ENCODE measurements at regions not wholly inside any gene's neighbourhood (a gene's known extent, or its start where the extent isn't known, plus 50 kb on each side); places are given as distances from the start of the nearest gene placed in this dataset.

GRCh38 chr2:105494683-105495425 is 96.0 kb upstream of the FHL2 start:
- H3K9me3 ChIP-seq (ENCODE audit: control insufficient read depth in 4 of 4, low read length in 3 of 4) = peaks cover 0 to 4% (median 1%) of the 10 kb centered on the region in 4 donors
- DNase-seq (ENCODE audit: low spot score) = no peak
- no peak overlapping the region for H3K27ac ChIP-seq (ENCODE audit: low read depth in 1 of 2, low read length in 2 of 2)
- WGBS = 82% methylated on average over 13 of the region's 13 CpGs
- no peaks in the 10 kb centered on the region for H3K27me3 ChIP-seq (ENCODE audit: control insufficient read depth in 4 of 4, insufficient read depth in 4 of 4, low read length in 3 of 4)
- TF ChIP-seq ZBTB33 (IDR thresholded peaks at IDR 0.05) (no peak), NR2F2 (IDR thresholded peaks at IDR 0.05) (no peak), FOXA1 (IDR thresholded peaks at IDR 0.05) (no peak)
- peaks cover 0 to 15% (median 7%) of the 10 kb centered on the region in 4 donors for H3K4me1 ChIP-seq (ENCODE audit: control insufficient read depth in 4 of 4, insufficient read depth in 4 of 4, low read length in 3 of 4)
- H3K9ac ChIP-seq (ENCODE audit: low read depth in 1 of 2, low read length in 2 of 2) = no peak overlapping the region
- no peaks in the 10 kb centered on the region for H3K36me3 ChIP-seq (ENCODE audit: control insufficient read depth in 4 of 4, insufficient read depth in 3 of 4, low read depth in 1 of 4, low read length in 3 of 4)
- H3K4me3 ChIP-seq (ENCODE audit: low read depth in 1 of 3, low read length in 3 of 3) = no peak overlapping the region

- peak in 1 of 2 donors; percentile 63 for TF ChIP-seq EGR1 (IDR thresholded peaks at IDR 0.05; ENCODE audit: low read depth in 2 of 2)
- TF ChIP-seq, protein P1, sequence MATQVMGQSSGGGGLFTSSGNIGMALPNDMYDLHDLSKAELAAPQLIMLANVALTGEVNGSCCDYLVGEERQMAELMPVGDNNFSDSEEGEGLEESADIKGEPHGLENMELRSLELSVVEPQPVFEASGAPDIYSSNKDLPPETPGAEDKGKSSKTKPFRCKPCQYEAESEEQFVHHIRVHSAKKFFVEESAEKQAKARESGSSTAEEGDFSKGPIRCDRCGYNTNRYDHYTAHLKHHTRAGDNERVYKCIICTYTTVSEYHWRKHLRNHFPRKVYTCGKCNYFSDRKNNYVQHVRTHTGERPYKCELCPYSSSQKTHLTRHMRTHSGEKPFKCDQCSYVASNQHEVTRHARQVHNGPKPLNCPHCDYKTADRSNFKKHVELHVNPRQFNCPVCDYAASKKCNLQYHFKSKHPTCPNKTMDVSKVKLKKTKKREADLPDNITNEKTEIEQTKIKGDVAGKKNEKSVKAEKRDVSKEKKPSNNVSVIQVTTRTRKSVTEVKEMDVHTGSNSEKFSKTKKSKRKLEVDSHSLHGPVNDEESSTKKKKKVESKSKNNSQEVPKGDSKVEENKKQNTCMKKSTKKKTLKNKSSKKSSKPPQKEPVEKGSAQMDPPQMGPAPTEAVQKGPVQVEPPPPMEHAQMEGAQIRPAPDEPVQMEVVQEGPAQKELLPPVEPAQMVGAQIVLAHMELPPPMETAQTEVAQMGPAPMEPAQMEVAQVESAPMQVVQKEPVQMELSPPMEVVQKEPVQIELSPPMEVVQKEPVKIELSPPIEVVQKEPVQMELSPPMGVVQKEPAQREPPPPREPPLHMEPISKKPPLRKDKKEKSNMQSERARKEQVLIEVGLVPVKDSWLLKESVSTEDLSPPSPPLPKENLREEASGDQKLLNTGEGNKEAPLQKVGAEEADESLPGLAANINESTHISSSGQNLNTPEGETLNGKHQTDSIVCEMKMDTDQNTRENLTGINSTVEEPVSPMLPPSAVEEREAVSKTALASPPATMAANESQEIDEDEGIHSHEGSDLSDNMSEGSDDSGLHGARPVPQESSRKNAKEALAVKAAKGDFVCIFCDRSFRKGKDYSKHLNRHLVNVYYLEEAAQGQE (IDR thresholded peaks at IDR 0.05) = peak; percentile 31
- TF ChIP-seq RAD21 (IDR thresholded peaks at IDR 0.05) = peak; percentile 42 to 45
- TF ChIP-seq RXRA (IDR thresholded peaks at IDR 0.05) = peak; percentile 78 to 97
- peak; percentile 74 for TF ChIP-seq MAX (IDR thresholded peaks at IDR 0.05)
- peak; percentile 55 for TF ChIP-seq ZBTB33 (IDR thresholded peaks at IDR 0.05)
- TF ChIP-seq FOXA1 (IDR thresholded peaks at IDR 0.05) = peak; percentile 85
- TF ChIP-seq HNF4A (conservative IDR thresholded peaks at IDR 0.05) = peak; percentile 95 to 99
- TF ChIP-seq GABPA (IDR thresholded peaks at IDR 0.05 in 1 of 2, conservative IDR thresholded peaks at IDR 0.05 in 1 of 2) = peak in 1 of 2 donors; percentile 15
- no peak for TF ChIP-seq NR2F2 (IDR thresholded peaks at IDR 0.05)
- TF ChIP-seq, protein P2, sequence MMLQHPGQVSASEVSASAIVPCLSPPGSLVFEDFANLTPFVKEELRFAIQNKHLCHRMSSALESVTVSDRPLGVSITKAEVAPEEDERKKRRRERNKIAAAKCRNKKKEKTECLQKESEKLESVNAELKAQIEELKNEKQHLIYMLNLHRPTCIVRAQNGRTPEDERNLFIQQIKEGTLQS (IDR thresholded peaks at IDR 0.05) = no peak
- peak; percentile 84 for TF ChIP-seq SP1 (IDR thresholded peaks at IDR 0.05)
- TF ChIP-seq TAF1 (conservative IDR thresholded peaks at IDR 0.05) = no peak
- peak; percentile 60 for TF ChIP-seq YY1 (IDR thresholded peaks at IDR 0.05)
- TF ChIP-seq JUND (IDR thresholded peaks at IDR 0.05) = peak; percentile 80 to 98
- peak; percentile 71 for TF ChIP-seq HNF4G (IDR thresholded peaks at IDR 0.05)
- TF ChIP-seq FOXA2 (IDR thresholded peaks at IDR 0.05) = peak; percentile 85
- no peak for TF ChIP-seq CTCF (IDR thresholded peaks at IDR 0.05; ENCODE audit: low read depth, low read length, missing input control)
- no peak for DNase-seq (ENCODE audit: low spot score)
- Histone ChIP-seq H3K4me1 (ENCODE audit: control insufficient read depth in 4 of 4, insufficient read depth in 4 of 4, low read length in 3 of 4) (peaks cover 3 to 17% (median 9%) of the 10 kb centered on the region in 4 donors), H3K27me3 (ENCODE audit: control insufficient read depth in 4 of 4, insufficient read depth in 4 of 4, low read length in 3 of 4) (no peaks in the 10 kb centered on the region), H3K4me3 (ENCODE audit: low read depth in 1 of 3, low read length in 3 of 3) (no peak overlapping the region), H3K36me3 (ENCODE audit: control insufficient read depth in 4 of 4, insufficient read depth in 3 of 4, low read depth in 1 of 4, low read length in 3 of 4) (no peaks in the 10 kb centered on the region), H3K9ac (ENCODE audit: low read depth in 1 of 2, low read length in 2 of 2) (no peak overlapping the region), H3K9me3 (ENCODE audit: control insufficient read depth in 4 of 4, low read length in 3 of 4) (peaks cover 0 to 4% (median 1%) of the 10 kb centered on the region in 4 donors), H3K27ac (ENCODE audit: low read depth in 1 of 2, low read length in 2 of 2) (peak overlapping the region; percentile 66 to 68)
- 34% methylated on average over 1 of the region's 1 CpG for WGBS
Measured at GRCh38 chr2:105490956-105491355, 92.1 kb upstream of the FHL2 start.

All from liver (tissue), 8 donors.